ENCODE measurements at regions not wholly inside any gene's neighbourhood (a gene's known extent, or its start where the extent isn't known, plus 50 kb on each side); places are given as distances from the start of the nearest gene placed in this dataset.

DNA sequence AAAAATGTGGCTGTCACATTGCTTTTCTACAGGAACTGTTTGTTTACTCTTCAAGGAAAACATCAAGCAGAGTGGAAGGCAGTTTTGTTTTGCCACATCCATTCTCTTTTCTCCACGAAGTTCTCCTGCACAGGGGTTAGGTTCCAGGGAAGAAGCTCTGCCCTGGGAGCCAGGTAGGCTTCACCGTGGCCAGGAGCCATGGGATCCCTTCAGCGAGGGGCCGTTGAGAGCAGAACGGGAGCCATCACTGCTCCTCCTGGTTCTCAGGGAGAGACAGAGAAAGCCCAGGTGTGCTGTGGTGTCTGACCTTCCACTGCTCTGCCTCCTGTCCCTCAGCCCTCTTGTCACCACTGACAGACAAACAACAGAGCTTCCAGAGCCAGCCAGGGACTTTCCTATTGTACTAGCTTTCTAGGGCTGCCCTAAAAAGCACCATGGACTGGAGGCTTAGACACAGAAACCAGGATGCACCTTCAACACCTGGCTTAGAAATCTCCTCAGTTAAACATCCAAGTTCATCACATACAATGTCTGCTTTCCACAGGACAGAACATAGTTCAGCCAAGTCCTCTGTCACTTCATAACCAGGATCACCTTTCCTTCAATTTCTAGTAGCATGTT is 75.6 kb upstream of the SLC22A23 start:
- TF ChIP-seq, protein P1, sequence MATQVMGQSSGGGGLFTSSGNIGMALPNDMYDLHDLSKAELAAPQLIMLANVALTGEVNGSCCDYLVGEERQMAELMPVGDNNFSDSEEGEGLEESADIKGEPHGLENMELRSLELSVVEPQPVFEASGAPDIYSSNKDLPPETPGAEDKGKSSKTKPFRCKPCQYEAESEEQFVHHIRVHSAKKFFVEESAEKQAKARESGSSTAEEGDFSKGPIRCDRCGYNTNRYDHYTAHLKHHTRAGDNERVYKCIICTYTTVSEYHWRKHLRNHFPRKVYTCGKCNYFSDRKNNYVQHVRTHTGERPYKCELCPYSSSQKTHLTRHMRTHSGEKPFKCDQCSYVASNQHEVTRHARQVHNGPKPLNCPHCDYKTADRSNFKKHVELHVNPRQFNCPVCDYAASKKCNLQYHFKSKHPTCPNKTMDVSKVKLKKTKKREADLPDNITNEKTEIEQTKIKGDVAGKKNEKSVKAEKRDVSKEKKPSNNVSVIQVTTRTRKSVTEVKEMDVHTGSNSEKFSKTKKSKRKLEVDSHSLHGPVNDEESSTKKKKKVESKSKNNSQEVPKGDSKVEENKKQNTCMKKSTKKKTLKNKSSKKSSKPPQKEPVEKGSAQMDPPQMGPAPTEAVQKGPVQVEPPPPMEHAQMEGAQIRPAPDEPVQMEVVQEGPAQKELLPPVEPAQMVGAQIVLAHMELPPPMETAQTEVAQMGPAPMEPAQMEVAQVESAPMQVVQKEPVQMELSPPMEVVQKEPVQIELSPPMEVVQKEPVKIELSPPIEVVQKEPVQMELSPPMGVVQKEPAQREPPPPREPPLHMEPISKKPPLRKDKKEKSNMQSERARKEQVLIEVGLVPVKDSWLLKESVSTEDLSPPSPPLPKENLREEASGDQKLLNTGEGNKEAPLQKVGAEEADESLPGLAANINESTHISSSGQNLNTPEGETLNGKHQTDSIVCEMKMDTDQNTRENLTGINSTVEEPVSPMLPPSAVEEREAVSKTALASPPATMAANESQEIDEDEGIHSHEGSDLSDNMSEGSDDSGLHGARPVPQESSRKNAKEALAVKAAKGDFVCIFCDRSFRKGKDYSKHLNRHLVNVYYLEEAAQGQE (IDR thresholded peaks at IDR 0.05; ENCODE audit: low read depth, low read length) = no peak
- TF ChIP-seq, protein P2, sequence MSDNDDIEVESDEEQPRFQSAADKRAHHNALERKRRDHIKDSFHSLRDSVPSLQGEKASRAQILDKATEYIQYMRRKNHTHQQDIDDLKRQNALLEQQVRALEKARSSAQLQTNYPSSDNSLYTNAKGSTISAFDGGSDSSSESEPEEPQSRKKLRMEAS (IDR thresholded peaks at IDR 0.05; ENCODE audit: low read depth) = no peak
- TF ChIP-seq, protein P3, sequence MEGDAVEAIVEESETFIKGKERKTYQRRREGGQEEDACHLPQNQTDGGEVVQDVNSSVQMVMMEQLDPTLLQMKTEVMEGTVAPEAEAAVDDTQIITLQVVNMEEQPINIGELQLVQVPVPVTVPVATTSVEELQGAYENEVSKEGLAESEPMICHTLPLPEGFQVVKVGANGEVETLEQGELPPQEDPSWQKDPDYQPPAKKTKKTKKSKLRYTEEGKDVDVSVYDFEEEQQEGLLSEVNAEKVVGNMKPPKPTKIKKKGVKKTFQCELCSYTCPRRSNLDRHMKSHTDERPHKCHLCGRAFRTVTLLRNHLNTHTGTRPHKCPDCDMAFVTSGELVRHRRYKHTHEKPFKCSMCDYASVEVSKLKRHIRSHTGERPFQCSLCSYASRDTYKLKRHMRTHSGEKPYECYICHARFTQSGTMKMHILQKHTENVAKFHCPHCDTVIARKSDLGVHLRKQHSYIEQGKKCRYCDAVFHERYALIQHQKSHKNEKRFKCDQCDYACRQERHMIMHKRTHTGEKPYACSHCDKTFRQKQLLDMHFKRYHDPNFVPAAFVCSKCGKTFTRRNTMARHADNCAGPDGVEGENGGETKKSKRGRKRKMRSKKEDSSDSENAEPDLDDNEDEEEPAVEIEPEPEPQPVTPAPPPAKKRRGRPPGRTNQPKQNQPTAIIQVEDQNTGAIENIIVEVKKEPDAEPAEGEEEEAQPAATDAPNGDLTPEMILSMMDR (IDR thresholded peaks at IDR 0.05) = no peak
- TF ChIP-seq EZH2phosphoT487 (IDR thresholded peaks at IDR 0.05; ENCODE audit: borderline replicate concordance, low read depth) (no peak), RFX5 (IDR thresholded peaks at IDR 0.05; ENCODE audit: low read length) (no peak), SIN3A (IDR thresholded peaks at IDR 0.05; ENCODE audit: borderline replicate concordance, low read depth, low read length) (no peak), MXI1 (IDR thresholded peaks at IDR 0.05; ENCODE audit: low read depth, low read length) (no peak), SMC3 (IDR thresholded peaks at IDR 0.05; ENCODE audit: low read depth, low read length) (no peak), YY1 (IDR thresholded peaks at IDR 0.05; ENCODE audit: low read depth) (no peak), FOXJ3 (CRISPR knock-in tag; IDR thresholded peaks at IDR 0.05) (no peak), TAF1 (IDR thresholded peaks at IDR 0.05; ENCODE audit: borderline replicate concordance, low read depth, low read length) (no peak), POLR2AphosphoS5 (IDR thresholded peaks at IDR 0.05; ENCODE audit: low read depth, low read length) (no peak)

All from SK-N-SH (cell line).